Right lobe of liver (tissue), 4 donors: ENCODE measurements at regions not wholly inside any gene's neighbourhood (a gene's known extent, or its start where the extent isn't known, plus 50 kb on each side); places are given as distances from the start of the nearest gene placed in this dataset.

ENCODE experiments used
- CTCF ChIP-seq, 4 donors: fragments of 200-600 bp in 3 of 4; fragments of 450-650 bp in 1 of 4; IDR thresholded peaks; one replicate each; pipeline versions ENCODE4 v1.5.1 to v1.8.0; 2016 to 2022; ENCODE audit warnings: antibody characterized with exemption in 4 of 4, mild to moderate bottlenecking in 2 of 4
- POLR2A ChIP-seq: fragments of 450-650 bp; IDR thresholded peaks from one replicate; pipeline ENCODE4 v1.6.1; 2017; ENCODE audit warnings: antibody characterized with exemption, mild to moderate bottlenecking
- donor health status: DM: no; HTN: no; CAD: no.
- donor health status: DM: no; HTN: no; CAD: no.
- donor health status: DM: no; HTN: yes; CAD: no.

GRCh38 chr3:77943598-77943997 lies 903.7 kb downstream of the ROBO2 start:
- TF ChIP-seq CTCF (IDR thresholded peaks at IDR 0.05): no peak
- TF ChIP-seq POLR2A: no peak
